H1 (cell line): ENCODE measurements at regions not wholly inside any gene's neighbourhood (a gene's known extent, or its start where the extent isn't known, plus 50 kb on each side); places are given as distances from the start of the nearest gene placed in this dataset.

ENCODE experiments used
- CTCF ChIA-PET: fragments of 300-600 bp; sonication (Branson Sonifier 250); formaldehyde crosslinking; loops from one replicate; lab custom pipeline; 2021; ENCODE audit not compliant: partially characterized antibody; lab: Charles Lee
- POLR2A ChIA-PET: fragments of 300-600 bp; sonication (Branson Sonifier 250); formaldehyde crosslinking; loops from one replicate; lab custom pipeline; 2021; ENCODE audit warnings: inconsistent platforms; ENCODE audit not compliant: partially characterized antibody; lab: Charles Lee
- DNase-seq, 2 experiments: peaks; one replicate each; pipeline versions ENCODE4 v3.0.0 to v3.0.0-alpha.2; 2010 to 2022; ENCODE audit warnings: low spot score in 2 of 2, low read depth in 1 of 2, mixed read lengths in 1 of 2
- FAIRE-seq: peaks from 2 replicates; lab custom pipeline; 2011; peaks lifted over from hg19 to GRCh38; lab: Jason Lieb, UNC
- H2AFZ ChIP-seq: 2 replicates; pipeline ENCODE4 v1.8.1; 2012; ENCODE audit warnings: low read length, inconsistent platforms
- H2AK5ac ChIP-seq: 2 replicates; pipeline ENCODE4 v1.6.1; 2013; ENCODE audit warnings: low read depth, low read length
- H2BK120ac ChIP-seq: replicated peaks from 2 replicates; pipeline ENCODE3; 2013; ENCODE audit warnings: low read depth, low read length, inconsistent platforms
- H2BK12ac ChIP-seq: 2 replicates; pipeline ENCODE4 v1.6.1; 2013; ENCODE audit warnings: low read depth, low read length
- H2BK15ac ChIP-seq: 2 replicates; pipeline ENCODE4 v1.6.1; 2013; ENCODE audit warnings: low read length
- H2BK20ac ChIP-seq: 2 replicates; pipeline ENCODE4 v1.6.1; 2013; ENCODE audit warnings: low read length
- H2BK5ac ChIP-seq: 2 replicates; pipeline ENCODE4 v1.6.1; 2013; ENCODE audit warnings: low read depth, low read length
- H3K14ac ChIP-seq: 2 replicates; pipeline ENCODE4 v1.6.1; 2013; ENCODE audit warnings: inconsistent platforms; ENCODE audit not compliant: insufficient read length
- H3K18ac ChIP-seq: 2 replicates; pipeline ENCODE4 v1.6.1; 2013; ENCODE audit warnings: low read length; ENCODE audit errors: extremely low read depth
- H3K23ac ChIP-seq: 2 replicates; pipeline ENCODE4 v1.6.1; 2013; ENCODE audit warnings: inconsistent platforms; ENCODE audit not compliant: insufficient read length
- H3K23me2 ChIP-seq: 2 replicates; pipeline ENCODE4 v1.6.1; 2013; ENCODE audit warnings: low read depth, low read length
- H3K27ac ChIP-seq: 2 replicates; pipeline ENCODE4 v1.6.1; 2011; ENCODE audit warnings: low read depth, low read length, inconsistent platforms
- H3K27me3 ChIP-seq, 4 experiments: replicated peaks in 1 of 4; 1 replicate in 1 of 4; 2 replicates in 3 of 4; pipeline versions ENCODE4 v1.6.1 to v1.8.1; 2011 to 2013; ENCODE audit warnings: low read length in 3 of 4, mild to moderate bottlenecking in 3 of 4, inconsistent platforms in 2 of 4, mixed read lengths in 2 of 4, moderate library complexity in 1 of 4; ENCODE audit not compliant: control insufficient read depth in 3 of 4, insufficient read depth in 3 of 4; ENCODE audit errors: extremely low read depth in 1 of 4
- H3K36me3 ChIP-seq, 4 experiments: 2 replicates each; pipeline versions ENCODE4 v1.6.1 to v1.8.1; 2011 to 2013; ENCODE audit warnings: mild to moderate bottlenecking in 4 of 4, low read length in 3 of 4, moderate library complexity in 2 of 4, control low read depth in 1 of 4, inconsistent platforms in 1 of 4; ENCODE audit not compliant: insufficient read depth in 4 of 4, control insufficient read depth in 2 of 4
- H3K4ac ChIP-seq: replicated peaks from 2 replicates; pipeline ENCODE3; 2013; ENCODE audit warnings: low read length, low read depth, mixed read lengths, inconsistent platforms; ENCODE audit not compliant: insufficient read length
- H3K4me1 ChIP-seq, 4 experiments: replicated peaks in 1 of 4; 1 replicate in 1 of 4; 2 replicates in 3 of 4; pipeline versions ENCODE4 v1.6.1 to v1.8.1; 2011 to 2013; ENCODE audit warnings: low read length in 3 of 4, inconsistent platforms in 2 of 4, mixed read lengths in 1 of 4; ENCODE audit not compliant: insufficient read depth in 4 of 4, control insufficient read depth in 3 of 4
- H3K4me2 ChIP-seq, 2 experiments: 2 replicates each; pipeline versions ENCODE4 v1.6.1 to v1.8.1; 2011 to 2013; ENCODE audit warnings: low read depth in 2 of 2, low read length in 2 of 2, control low read depth in 1 of 2, inconsistent platforms in 1 of 2, mild to moderate bottlenecking in 1 of 2; ENCODE audit not compliant: insufficient read depth in 1 of 2
- H3K4me3 ChIP-seq, 4 experiments: fragments of 200-600, 300-600 bp in 1 of 4; sonication (generic), shearing (Covaris generic), sonication (Bioruptor Twin) in 1 of 4; 2 replicates each; pipeline versions ENCODE4 v1.5.1 to v1.8.1; 2011 to 2016; ENCODE audit warnings: low read length in 4 of 4, low read depth in 3 of 4, control low read depth in 2 of 4, inconsistent platforms in 2 of 4, mild to moderate bottlenecking in 2 of 4, mixed read lengths in 1 of 4, moderate library complexity in 1 of 4; ENCODE audit not compliant: insufficient read depth in 2 of 4; ENCODE audit errors: extremely low read depth in 1 of 4
- H3K56ac ChIP-seq: replicated peaks from 2 replicates; pipeline ENCODE3; 2013; ENCODE audit warnings: low read depth, mild to moderate bottlenecking, mixed read lengths, low read length, inconsistent platforms; ENCODE audit not compliant: insufficient read length
- H3K79me1 ChIP-seq: 2 replicates; pipeline ENCODE4 v1.6.1; 2013; ENCODE audit warnings: low read depth, low read length, control low read depth
- H3K79me2 ChIP-seq, 2 experiments: 2 replicates each; pipeline versions ENCODE4 v1.6.1 to v1.8.1; 2012 to 2013; ENCODE audit warnings: low read length in 2 of 2, mild to moderate bottlenecking in 2 of 2, inconsistent platforms in 1 of 2; ENCODE audit not compliant: insufficient read depth in 2 of 2, control insufficient read depth in 1 of 2
- H3K9ac ChIP-seq, 4 experiments: replicated peaks in 1 of 4; 1 replicate in 1 of 4; 2 replicates in 3 of 4; pipeline versions ENCODE4 v1.6.1 to v1.8.1; 2011 to 2013; ENCODE audit warnings: low read depth in 3 of 4, low read length in 3 of 4, control low read depth in 2 of 4, mild to moderate bottlenecking in 2 of 4, moderate library complexity in 2 of 4, inconsistent platforms in 1 of 4; ENCODE audit errors: extremely low read depth in 1 of 4
- H3K9me3 ChIP-seq, 2 experiments: 2 replicates each; pipeline versions ENCODE4 v1.6.1 to v1.8.1; 2012 to 2013; ENCODE audit warnings: mild to moderate bottlenecking in 2 of 2, moderate library complexity in 2 of 2, control low read depth in 1 of 2, inconsistent platforms in 1 of 2, low read depth in 1 of 2, low read length in 1 of 2, mixed read lengths in 1 of 2; ENCODE audit not compliant: insufficient read depth in 2 of 2
- H4K20me1 ChIP-seq, 2 experiments: replicated peaks in 1 of 2; 2 replicates each; pipeline versions ENCODE3 to v1.8.1; 2011 to 2013; ENCODE audit warnings: inconsistent platforms in 2 of 2, low read length in 2 of 2, mild to moderate bottlenecking in 1 of 2; ENCODE audit not compliant: insufficient read depth in 2 of 2, control insufficient read depth in 1 of 2
- H4K5ac ChIP-seq: 2 replicates; pipeline ENCODE4 v1.6.1; 2013; ENCODE audit warnings: low read length, low read depth, mixed read lengths, inconsistent platforms; ENCODE audit not compliant: insufficient read length
- H4K8ac ChIP-seq: 2 replicates; pipeline ENCODE4 v1.8.0; 2013; ENCODE audit warnings: mild to moderate bottlenecking, moderate library complexity, low read length, inconsistent platforms; ENCODE audit not compliant: insufficient read depth; ENCODE audit errors: extremely low read depth
- H4K91ac ChIP-seq: replicated peaks from 2 replicates; pipeline ENCODE3; 2013; ENCODE audit warnings: low read length, mixed read lengths, inconsistent platforms; ENCODE audit not compliant: insufficient read length
- CHD1 ChIP-seq: IDR thresholded peaks from 2 replicates; pipeline ENCODE4 v1.6.1; 2012; ENCODE audit warnings: low read depth, low read length, improper control_type of control experiment
- CTCF ChIP-seq, 3 experiments: IDR thresholded peaks; 1 replicate in 2 of 3; 2 replicates in 1 of 3; pipeline versions ENCODE4 v1.5.1 to v1.6.1; 2011; ENCODE audit warnings: low read length in 3 of 3, mild to moderate bottlenecking in 3 of 3, inconsistent platforms in 2 of 3, low read depth in 1 of 3, moderate library complexity in 1 of 3; ENCODE audit not compliant: insufficient read depth in 1 of 3; ENCODE audit errors: control extremely low read depth in 1 of 3
- EP300 ChIP-seq, 2 experiments: IDR thresholded peaks; 1 replicate in 1 of 2; 2 replicates in 1 of 2; pipeline ENCODE4 v1.6.1; 2011 to 2012; ENCODE audit warnings: low read depth in 2 of 2, low read length in 2 of 2, mild to moderate bottlenecking in 2 of 2, borderline replicate concordance in 1 of 2, inconsistent platforms in 1 of 2, moderate library complexity in 1 of 2
- KDM5A ChIP-seq: fragments of 200-600 bp; IDR thresholded peaks from 2 replicates; pipeline ENCODE4 v1.7.1; 2012; ENCODE audit warnings: mild to moderate bottlenecking, low read length, inconsistent platforms, mixed read lengths
- POLR2AphosphoS5 ChIP-seq: IDR thresholded peaks from 2 replicates; pipeline ENCODE4 v1.6.1; 2011; ENCODE audit warnings: low read depth, low read length
- RXRA ChIP-seq: IDR thresholded peaks from 2 replicates; pipeline ENCODE4 v1.6.1; 2011; ENCODE audit warnings: low read depth, mild to moderate bottlenecking, low read length, moderate library complexity; ENCODE audit not compliant: insufficient read depth
- TEAD4 ChIP-seq: IDR thresholded peaks from 2 replicates; pipeline ENCODE4 v1.6.1; 2012; ENCODE audit warnings: low read depth, low read length, inconsistent platforms, mixed read lengths
- WGBS, 2 experiments: shearing (Covaris generic) in 1 of 2; methylation state at CpG; one replicate each; pipeline versions ENCODE4 v1.1.6 to v1.1.7; 2013 to 2015; ENCODE audit warnings: low lambda C conversion rate in 2 of 2, mixed read lengths in 2 of 2, inconsistent platforms in 1 of 2, low coverage in 1 of 2, missing lambda C conversion rate in 1 of 2; ENCODE audit not compliant: insufficient replicate concordance in 2 of 2, insufficient coverage in 1 of 2, insufficient read length in 1 of 2; ENCODE audit errors: extremely low coverage in 1 of 2, missing lambda C conversion rate in 1 of 2; 5-methylcytosine and 5-hydroxymethylcytosine counted together

GRCh38 chrX:13898603-13899002 lies 81.7 kb upstream of the GPM6B start:
- no peak overlapping the region for H4K91ac ChIP-seq
- WGBS, 2 experiments: 64% methylated on average over 4 of the region's 4 CpGs; no CpG with 5 or more reads in 1 of the 2 experiments
- no peak overlapping the region for H3K27ac ChIP-seq
- no peaks in the 10 kb centered on the region for H3K9me3 ChIP-seq
- DNase-seq: no peak
- no peak overlapping the region for H2BK15ac ChIP-seq
- peak; percentile 48 for FAIRE-seq
- H2AFZ ChIP-seq: no peak overlapping the region
- no peak overlapping the region for H2BK5ac ChIP-seq
- H3K56ac ChIP-seq: no peak overlapping the region
- no peak overlapping the region for H4K8ac ChIP-seq
- H3K23ac ChIP-seq: no peak overlapping the region
- H3K14ac ChIP-seq: no peak overlapping the region
- no peak overlapping the region for H2BK120ac ChIP-seq
- ChIA-PET CTCF (interaction anchor here (0.7 to 1.9 kb wide), 5 partner anchors 8 to 142 kb away, joined by 3 to 6 read pairs (median 5); no protein-coding TSS in a partner anchor), POLR2A (no interaction called here)
- H3K4me2 ChIP-seq: no peak overlapping the region
- peaks cover 0 to 89% of the 10 kb centered on the region in 2 experiments; a peak in 3 of 4 replicates for H3K79me2 ChIP-seq
- no peak overlapping the region for H4K5ac ChIP-seq
- no peak overlapping the region for H3K18ac ChIP-seq
- peaks cover 0 to 4% (median 2%) of the 10 kb centered on the region in 4 experiments; a peak in 2 of 7 replicates for H3K4me1 ChIP-seq
- H3K9ac ChIP-seq: no peak overlapping the region
- no peak overlapping the region for H3K4me3 ChIP-seq
- no peak overlapping the region for H2BK12ac ChIP-seq
- H3K36me3 ChIP-seq: 0 out of 8 replicates have a peak, but pooled peaks cover 0 to 2% (median 0%) of the 10 kb centered on the region in 4 experiments
- H3K27me3 ChIP-seq: no peaks in the 10 kb centered on the region
- H2BK20ac ChIP-seq: no peak overlapping the region
- no peaks in the 10 kb centered on the region for H3K79me1 ChIP-seq
- TF ChIP-seq CTCF (IDR thresholded peaks at IDR 0.05; ENCODE audit: control extremely low read depth in 1 of 3, insufficient read depth in 1 of 3, low read depth in 1 of 3, low read length in 3 of 3) (no peak), KDM5A (no peak), RXRA (no peak), POLR2AphosphoS5 (no peak), TEAD4 (no peak), EP300 (IDR thresholded peaks at IDR 0.05; ENCODE audit: borderline replicate concordance in 1 of 2, low read depth in 2 of 2, low read length in 2 of 2) (no peak), CHD1 (no peak)
- no peaks in the 10 kb centered on the region for H4K20me1 ChIP-seq
- H2AK5ac ChIP-seq: no peak overlapping the region
- no peaks in the 10 kb centered on the region for H3K23me2 ChIP-seq
- no peak overlapping the region for H3K4ac ChIP-seq
